ENCODE measurements at regions not wholly inside any gene's neighbourhood (a gene's known extent, or its start where the extent isn't known, plus 50 kb on each side); places are given as distances from the start of the nearest gene placed in this dataset.
"Not testable (repeated sequence)": the region's sequence is repeated elsewhere in the genome, so short reads cannot be mapped to it uniquely, and the experiment has no call there.

- not testable (repeated sequence) for H3K9me3 Mint-ChIP-seq; ATAC-seq; H3K4me3 Mint-ChIP-seq; H3K27me3 Mint-ChIP-seq (ENCODE audit: low read depth); H3K4me1 Mint-ChIP-seq (ENCODE audit: low read depth); DNase-seq; H3K36me3 Mint-ChIP-seq (ENCODE audit: insufficient read depth)
Observed at GRCh38 chr1:83343767-83344166, 655.2 kb downstream of the TTLL7 start.

DNA sequence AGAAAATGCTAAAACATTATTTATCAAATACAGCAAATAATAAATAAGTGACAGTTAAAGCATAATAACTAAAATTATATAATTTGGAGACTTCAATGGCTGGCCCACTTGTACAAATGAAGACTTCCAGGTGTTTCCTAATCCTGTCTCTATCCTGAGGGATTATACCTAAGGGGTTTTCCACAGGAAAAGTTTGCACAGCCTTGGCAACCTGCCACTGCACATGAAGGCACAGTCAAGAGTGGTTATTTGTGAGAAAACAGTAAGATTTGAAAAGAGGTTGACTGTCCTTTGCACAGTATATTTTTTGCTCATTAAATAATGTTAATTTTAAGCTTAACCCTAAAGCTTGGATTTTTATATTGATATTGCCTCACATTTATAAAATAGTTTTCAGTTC, 655.9 kb downstream of the TTLL7 start:
- H3K9me3 Mint-ChIP-seq; ATAC-seq; H3K27me3 Mint-ChIP-seq (ENCODE audit: low read depth); H3K4me1 Mint-ChIP-seq (ENCODE audit: low read depth); H3K4me3 Mint-ChIP-seq; H3K36me3 Mint-ChIP-seq (ENCODE audit: insufficient read depth); DNase-seq: not testable (repeated sequence)

GRCh38 chr1:83332308-83332707, 666.6 kb downstream of the TTLL7 start:
- H3K36me3 Mint-ChIP-seq (ENCODE audit: insufficient read depth); H3K4me3 Mint-ChIP-seq; H3K9me3 Mint-ChIP-seq; DNase-seq; H3K4me1 Mint-ChIP-seq (ENCODE audit: low read depth); H3K27me3 Mint-ChIP-seq (ENCODE audit: low read depth); ATAC-seq: not testable (repeated sequence)

DNA sequence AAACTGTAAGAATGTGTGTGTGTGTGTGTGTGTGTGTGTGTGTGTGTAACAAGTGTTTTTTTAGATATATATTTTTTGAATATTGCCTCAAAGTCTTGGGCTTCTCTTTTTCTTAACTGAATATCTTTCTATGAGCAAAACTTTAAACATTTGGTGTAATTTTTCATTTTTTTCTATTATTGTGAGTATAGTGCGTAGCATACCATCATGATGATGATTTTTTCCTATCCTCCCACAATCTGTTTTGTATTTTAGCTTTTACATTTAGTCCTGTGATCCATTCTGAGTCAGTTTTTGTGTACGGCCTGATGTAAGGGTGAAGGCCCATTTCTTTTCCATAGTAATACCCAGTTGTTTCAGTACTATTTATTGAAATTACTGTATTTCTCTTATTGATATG, 680.6 kb downstream of the TTLL7 start:
- H3K27me3 Mint-ChIP-seq (ENCODE audit: low read depth), result no peaks in the 10 kb centered on the region
- no peaks in the 10 kb centered on the region for H3K36me3 Mint-ChIP-seq (ENCODE audit: insufficient read depth)
- no peak for DNase-seq
- ATAC-seq, result no peak
- no peaks in the 10 kb centered on the region for H3K4me1 Mint-ChIP-seq (ENCODE audit: low read depth)
- H3K9me3 Mint-ChIP-seq, result peaks cover 3% of the 10 kb centered on the region
- H3K4me3 Mint-ChIP-seq, result no peak overlapping the region

GRCh38 chr1:83315446-83315845, 683.5 kb downstream of the TTLL7 start:
- ATAC-seq, H3K4me3 Mint-ChIP-seq: not testable (repeated sequence)

GRCh38 chr1:83310161-83310560, 688.8 kb downstream of the TTLL7 start:
- H3K27me3 Mint-ChIP-seq (ENCODE audit: low read depth), result not testable (repeated sequence)

More at GRCh38 chr1:83315446-83315845, 683.5 kb downstream of the TTLL7 start:
- H3K4me1 Mint-ChIP-seq (ENCODE audit: low read depth); H3K9me3 Mint-ChIP-seq; H3K36me3 Mint-ChIP-seq (ENCODE audit: insufficient read depth); H3K27me3 Mint-ChIP-seq (ENCODE audit: low read depth); DNase-seq: not testable (repeated sequence)

GRCh38 chr1:83309035-83309434, 689.9 kb downstream of the TTLL7 start:
- not testable (repeated sequence) for DNase-seq; H3K9me3 Mint-ChIP-seq; H3K4me1 Mint-ChIP-seq (ENCODE audit: low read depth); H3K27me3 Mint-ChIP-seq (ENCODE audit: low read depth); H3K4me3 Mint-ChIP-seq; H3K36me3 Mint-ChIP-seq (ENCODE audit: insufficient read depth); ATAC-seq

More at GRCh38 chr1:83310161-83310560, 688.8 kb downstream of the TTLL7 start:
- H3K9me3 Mint-ChIP-seq; DNase-seq; H3K4me3 Mint-ChIP-seq; H3K4me1 Mint-ChIP-seq (ENCODE audit: low read depth); ATAC-seq; H3K36me3 Mint-ChIP-seq (ENCODE audit: insufficient read depth): not testable (repeated sequence)

DNA sequence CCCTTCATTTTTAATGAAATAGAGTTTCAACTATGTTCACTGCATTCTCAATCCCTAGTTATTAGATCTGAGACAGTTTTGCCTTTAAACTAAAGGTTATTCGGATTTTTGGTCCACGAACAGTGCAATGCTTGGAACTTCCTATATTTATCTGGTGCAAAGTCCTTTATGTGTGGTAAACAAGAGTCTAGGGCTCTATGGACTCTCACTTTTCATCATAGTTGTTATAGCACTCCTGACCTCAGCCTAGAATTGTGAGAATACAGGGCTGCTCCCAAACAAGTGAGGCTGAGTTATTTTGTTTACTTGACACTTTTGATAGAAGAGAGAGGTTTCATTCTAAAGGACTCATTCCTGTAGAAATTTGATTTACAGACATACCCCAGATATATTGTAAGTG, 692.1 kb downstream of the TTLL7 start:
- H3K4me1 Mint-ChIP-seq (ENCODE audit: low read depth); H3K4me3 Mint-ChIP-seq; H3K9me3 Mint-ChIP-seq; H3K36me3 Mint-ChIP-seq (ENCODE audit: insufficient read depth); H3K27me3 Mint-ChIP-seq (ENCODE audit: low read depth); ATAC-seq; DNase-seq: not testable (repeated sequence)

- H3K4me3 Mint-ChIP-seq; H3K4me1 Mint-ChIP-seq (ENCODE audit: low read depth); H3K36me3 Mint-ChIP-seq (ENCODE audit: insufficient read depth); H3K9me3 Mint-ChIP-seq; H3K27me3 Mint-ChIP-seq (ENCODE audit: low read depth); DNase-seq: not testable (repeated sequence)
- ATAC-seq, result peak; percentile 80 to 91
Observed at GRCh38 chr1:83295594-83295993, 703.3 kb downstream of the TTLL7 start.

GRCh38 chr1:83287391-83287790, 711.5 kb downstream of the TTLL7 start:
- H3K36me3 Mint-ChIP-seq (ENCODE audit: insufficient read depth); H3K4me3 Mint-ChIP-seq; DNase-seq; H3K9me3 Mint-ChIP-seq; H3K27me3 Mint-ChIP-seq (ENCODE audit: low read depth); ATAC-seq; H3K4me1 Mint-ChIP-seq (ENCODE audit: low read depth): not testable (repeated sequence)

DNA sequence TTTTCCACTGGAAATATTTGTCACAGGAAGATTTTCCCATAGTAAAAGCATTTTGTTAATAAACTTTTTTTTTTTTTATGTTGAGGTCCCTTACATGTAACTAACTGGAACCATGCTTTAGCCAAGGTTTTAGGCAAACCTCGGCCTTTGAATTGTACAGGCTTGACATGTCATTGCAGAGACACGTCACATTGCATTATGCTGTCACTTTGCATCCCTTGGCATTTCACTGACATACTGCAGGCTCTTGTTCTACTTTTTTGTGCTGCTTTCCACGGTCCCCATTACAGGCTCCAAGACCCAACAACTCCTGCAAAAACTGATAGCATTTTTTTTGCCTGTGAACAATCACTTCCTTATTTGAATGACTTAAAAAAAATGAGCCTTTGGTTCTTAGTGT, 724.3 kb downstream of the TTLL7 start:
- not testable (repeated sequence) for H3K36me3 Mint-ChIP-seq (ENCODE audit: insufficient read depth); H3K4me3 Mint-ChIP-seq; H3K4me1 Mint-ChIP-seq (ENCODE audit: low read depth); H3K9me3 Mint-ChIP-seq; DNase-seq; H3K27me3 Mint-ChIP-seq (ENCODE audit: low read depth); ATAC-seq

- ATAC-seq; H3K4me1 Mint-ChIP-seq (ENCODE audit: low read depth); H3K4me3 Mint-ChIP-seq; H3K36me3 Mint-ChIP-seq (ENCODE audit: insufficient read depth); H3K9me3 Mint-ChIP-seq; DNase-seq; H3K27me3 Mint-ChIP-seq (ENCODE audit: low read depth): not testable (repeated sequence)
Observed at GRCh38 chr1:83272484-83272883, 726.4 kb downstream of the TTLL7 start.

GRCh38 chr1:83271834-83272233, 727.1 kb downstream of the TTLL7 start:
- not testable (repeated sequence) for H3K27me3 Mint-ChIP-seq (ENCODE audit: low read depth); H3K9me3 Mint-ChIP-seq; H3K4me3 Mint-ChIP-seq; DNase-seq; H3K4me1 Mint-ChIP-seq (ENCODE audit: low read depth); ATAC-seq; H3K36me3 Mint-ChIP-seq (ENCODE audit: insufficient read depth)

DNA sequence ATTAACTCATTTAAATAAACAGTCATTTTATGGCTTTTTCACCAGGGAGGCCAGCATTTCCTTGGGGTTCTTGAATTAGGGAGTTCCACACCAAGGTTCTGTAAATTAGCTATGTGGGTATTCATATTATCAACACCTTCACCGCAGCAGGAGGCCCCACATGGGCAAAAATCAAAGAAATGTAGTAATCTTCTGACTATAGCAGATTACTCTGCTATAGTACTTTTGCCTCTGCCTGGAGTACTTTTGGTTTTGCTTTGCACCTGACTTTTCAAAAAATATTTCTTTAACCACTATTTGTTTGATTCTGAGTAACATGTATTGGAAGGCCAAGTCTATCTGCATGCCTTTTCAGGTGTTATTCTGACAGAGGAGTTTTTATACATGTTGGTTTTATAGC, 728.1 kb downstream of the TTLL7 start:
- not testable (repeated sequence) for H3K27me3 Mint-ChIP-seq (ENCODE audit: low read depth); H3K4me1 Mint-ChIP-seq (ENCODE audit: low read depth); H3K36me3 Mint-ChIP-seq (ENCODE audit: insufficient read depth); DNase-seq; H3K9me3 Mint-ChIP-seq; H3K4me3 Mint-ChIP-seq
- peak; percentile 27 to 77 for ATAC-seq

DNA sequence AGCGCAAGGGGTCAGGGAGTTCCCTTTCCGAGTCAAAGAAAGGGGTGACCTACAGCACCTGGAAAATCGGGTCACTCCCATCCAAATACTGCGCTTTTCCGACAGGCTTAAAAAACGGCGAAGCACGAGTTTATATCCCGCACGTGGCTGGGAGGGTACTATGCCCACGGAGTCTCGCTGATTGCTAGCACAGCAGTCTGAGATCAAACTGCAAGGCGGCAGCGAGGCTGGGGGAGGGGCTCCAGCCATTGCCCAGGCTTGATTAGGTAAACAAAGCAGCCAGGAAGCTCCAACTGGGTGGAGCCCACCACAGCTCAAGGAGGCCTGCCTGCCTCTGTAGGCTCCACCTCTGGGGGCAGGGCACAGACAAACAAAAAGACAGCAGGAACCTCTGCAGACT, 735.1 kb downstream of the TTLL7 start:
- ATAC-seq; H3K4me3 Mint-ChIP-seq; H3K36me3 Mint-ChIP-seq (ENCODE audit: insufficient read depth); DNase-seq; H3K9me3 Mint-ChIP-seq; H3K27me3 Mint-ChIP-seq (ENCODE audit: low read depth); H3K4me1 Mint-ChIP-seq (ENCODE audit: low read depth): not testable (repeated sequence)

DNA sequence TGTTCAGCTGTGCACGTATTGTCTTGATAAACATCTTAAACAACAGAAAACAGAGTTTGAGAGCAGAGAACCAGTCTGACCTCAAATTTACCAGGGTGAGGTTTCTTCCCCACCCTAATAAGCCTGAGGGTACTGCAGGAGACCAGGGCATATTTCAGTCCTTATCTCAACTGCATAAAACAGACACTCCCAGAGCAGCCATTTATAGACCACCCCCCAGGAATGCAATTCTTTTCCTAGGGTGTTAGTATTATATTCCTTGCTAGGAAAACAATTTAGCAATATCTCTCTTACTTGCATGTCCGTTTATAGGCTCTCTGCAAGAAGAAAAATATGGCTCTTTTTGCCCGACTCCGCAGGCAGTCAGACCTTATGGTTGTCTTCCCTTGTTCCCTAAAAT, 747.2 kb downstream of the TTLL7 start:
- H3K4me3 Mint-ChIP-seq; H3K4me1 Mint-ChIP-seq (ENCODE audit: low read depth); H3K27me3 Mint-ChIP-seq (ENCODE audit: low read depth); DNase-seq; ATAC-seq; H3K36me3 Mint-ChIP-seq (ENCODE audit: insufficient read depth): not testable (repeated sequence)
- H3K9me3 Mint-ChIP-seq, result peaks cover 11% of the 10 kb centered on the region
